Fibroblast of peridontal ligament (primary cell): ENCODE measurements at regions not wholly inside any gene's neighbourhood (a gene's known extent, or its start where the extent isn't known, plus 50 kb on each side); places are given as distances from the start of the nearest gene placed in this dataset.

Experiments used
- DNase-seq: peaks from one replicate; pipeline ENCODE4 v3.0.0-alpha.2; 2010; ENCODE audit errors: extremely low read depth

GRCh38 chr10:70939441-70940003, 51.2 kb upstream of the PCBD1 start:
- DNase-seq: no peak

- DNase-seq: no peak
Measured at GRCh38 chr10:70940834-70941568, 52.6 kb upstream of the PCBD1 start.

DNA sequence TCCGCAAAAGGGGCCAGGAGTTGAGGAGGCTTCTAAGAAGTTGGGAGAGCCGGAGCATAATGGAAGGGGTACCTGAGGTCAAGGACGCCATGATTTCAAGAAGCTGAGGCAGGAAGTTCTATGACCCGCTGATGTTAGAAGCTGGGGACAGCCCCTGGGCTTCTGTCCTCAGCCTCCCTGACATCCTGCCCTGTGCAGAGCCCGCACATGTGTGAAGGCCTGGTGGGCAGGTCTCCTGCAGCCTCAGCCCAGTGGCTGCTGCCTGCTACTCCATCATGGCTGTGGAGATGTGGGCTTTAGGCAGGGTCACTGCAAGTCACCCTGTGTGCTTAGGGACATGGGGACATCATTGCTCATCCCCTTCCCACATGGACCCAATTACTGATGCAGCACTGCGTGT, 53.8 kb upstream of the PCBD1 start:
- DNase-seq: no peak

- no peak for DNase-seq
Measured at GRCh38 chr10:70942725-70943124, 54.4 kb upstream of the PCBD1 start.

DNA sequence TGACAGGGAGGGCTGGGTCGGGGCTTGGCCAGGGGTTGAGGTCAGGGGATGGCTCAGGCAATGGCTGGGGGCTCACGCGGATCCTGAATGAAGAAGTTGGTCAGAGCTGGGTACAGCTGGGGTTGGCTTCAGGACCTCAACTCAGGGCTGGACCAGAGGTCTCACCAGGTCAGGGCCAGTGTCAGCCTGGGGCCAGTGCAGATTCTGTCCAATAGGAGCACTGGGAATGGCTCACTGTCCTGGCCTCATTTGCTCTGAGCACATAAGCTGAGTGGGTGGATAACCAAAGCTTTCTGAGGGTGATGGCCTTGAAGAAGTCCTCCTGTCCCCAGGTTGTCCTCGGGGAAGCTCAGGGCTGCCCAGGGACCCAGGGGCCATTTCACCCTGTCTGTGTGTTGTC, 54.9 kb upstream of the PCBD1 start:
- DNase-seq: no peak

DNA sequence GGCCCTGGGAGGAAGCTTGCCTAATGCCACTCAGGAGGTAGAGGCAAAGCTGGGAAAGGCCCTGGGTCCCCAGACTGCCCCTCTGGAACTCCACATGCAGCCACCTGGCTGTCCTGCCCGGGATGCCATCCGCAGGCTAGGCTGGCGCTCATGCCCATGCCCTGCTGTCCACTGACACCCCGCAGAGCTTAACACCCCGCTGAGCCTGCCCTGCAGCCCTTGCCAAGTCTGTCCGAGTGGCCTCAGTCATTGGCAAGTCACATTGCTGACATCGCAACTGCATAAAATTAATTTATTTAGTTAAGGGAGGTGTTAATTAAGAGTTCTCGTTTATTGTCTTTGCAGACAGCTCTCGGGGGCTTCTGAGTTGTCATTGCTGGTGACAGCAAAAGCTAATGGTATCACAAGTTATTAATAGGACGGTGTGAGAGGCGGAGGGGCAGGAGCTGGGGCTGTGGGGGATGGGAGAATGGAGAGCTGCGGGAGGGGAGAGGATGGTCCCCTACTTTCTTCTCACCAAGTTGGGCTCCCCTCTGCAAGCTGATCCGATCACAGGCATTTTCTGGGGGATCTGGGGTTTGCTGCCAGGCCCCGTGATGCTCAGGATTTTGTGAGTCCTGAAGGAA, 55.6 kb upstream of the PCBD1 start:
- DNase-seq: no peak

DNA sequence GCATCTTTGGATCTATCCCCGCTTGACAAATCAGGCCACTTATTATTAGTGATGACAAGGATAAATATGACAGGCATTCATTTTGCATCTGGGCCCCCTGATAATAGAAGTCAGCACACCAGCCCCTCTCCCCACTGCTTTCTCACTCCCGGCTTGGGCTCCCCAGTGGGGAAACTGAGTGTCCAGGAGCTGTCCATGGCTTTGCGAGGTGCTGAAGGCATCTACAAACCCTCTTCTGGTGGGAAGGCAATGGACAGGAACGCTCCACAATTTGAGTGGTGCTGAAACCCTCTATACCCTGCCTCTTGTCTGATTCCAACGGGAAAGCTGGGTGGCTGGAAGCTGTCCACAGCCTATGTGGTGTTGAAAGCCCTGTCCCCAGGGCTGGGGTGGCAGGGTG, 61.7 kb upstream of the PCBD1 start:
- DNase-seq: no peak

DNA sequence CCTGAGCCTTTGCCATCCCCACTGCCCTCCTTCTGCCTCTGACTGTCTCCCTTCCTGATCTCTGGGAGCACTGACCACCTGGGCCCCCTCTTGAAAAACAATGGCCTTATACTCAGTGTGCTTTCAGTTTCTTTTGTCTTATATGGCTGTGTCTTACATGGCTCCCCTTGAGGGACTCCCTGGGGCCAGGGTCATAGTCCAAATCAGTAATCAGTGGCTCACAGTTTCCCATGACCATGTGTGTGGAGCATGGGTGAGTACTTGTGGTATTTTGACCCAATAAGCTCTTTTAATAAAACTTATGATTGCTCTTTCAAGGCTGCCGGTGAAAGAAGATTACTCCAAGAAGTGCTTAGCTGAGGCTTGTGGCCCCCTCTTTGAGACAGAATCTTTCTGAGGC, 62.4 kb upstream of the PCBD1 start:
- DNase-seq: no peak

DNA sequence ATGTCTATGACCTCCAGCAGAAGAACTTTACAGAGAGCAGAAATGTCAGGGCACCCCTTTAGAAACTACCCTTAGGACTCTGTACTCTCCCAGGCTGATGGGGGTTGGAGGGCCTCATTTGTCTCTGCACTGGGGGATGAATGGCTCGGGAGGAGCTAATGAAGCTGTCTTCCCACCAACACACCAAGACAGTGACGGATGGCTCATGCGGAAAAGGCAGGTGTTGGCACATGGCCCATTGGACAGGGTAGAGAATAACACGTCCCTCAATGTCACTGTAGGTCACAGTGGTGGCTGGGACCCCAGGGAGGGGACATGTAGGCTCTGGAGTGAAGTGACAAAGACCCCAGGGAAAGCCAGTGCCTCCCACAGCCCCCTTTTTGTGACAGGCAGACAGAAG, 64.0 kb upstream of the PCBD1 start:
- DNase-seq: no peak

GRCh38 chr10:70952921-70953320, 64.6 kb upstream of the PCBD1 start:
- no peak for DNase-seq

DNA sequence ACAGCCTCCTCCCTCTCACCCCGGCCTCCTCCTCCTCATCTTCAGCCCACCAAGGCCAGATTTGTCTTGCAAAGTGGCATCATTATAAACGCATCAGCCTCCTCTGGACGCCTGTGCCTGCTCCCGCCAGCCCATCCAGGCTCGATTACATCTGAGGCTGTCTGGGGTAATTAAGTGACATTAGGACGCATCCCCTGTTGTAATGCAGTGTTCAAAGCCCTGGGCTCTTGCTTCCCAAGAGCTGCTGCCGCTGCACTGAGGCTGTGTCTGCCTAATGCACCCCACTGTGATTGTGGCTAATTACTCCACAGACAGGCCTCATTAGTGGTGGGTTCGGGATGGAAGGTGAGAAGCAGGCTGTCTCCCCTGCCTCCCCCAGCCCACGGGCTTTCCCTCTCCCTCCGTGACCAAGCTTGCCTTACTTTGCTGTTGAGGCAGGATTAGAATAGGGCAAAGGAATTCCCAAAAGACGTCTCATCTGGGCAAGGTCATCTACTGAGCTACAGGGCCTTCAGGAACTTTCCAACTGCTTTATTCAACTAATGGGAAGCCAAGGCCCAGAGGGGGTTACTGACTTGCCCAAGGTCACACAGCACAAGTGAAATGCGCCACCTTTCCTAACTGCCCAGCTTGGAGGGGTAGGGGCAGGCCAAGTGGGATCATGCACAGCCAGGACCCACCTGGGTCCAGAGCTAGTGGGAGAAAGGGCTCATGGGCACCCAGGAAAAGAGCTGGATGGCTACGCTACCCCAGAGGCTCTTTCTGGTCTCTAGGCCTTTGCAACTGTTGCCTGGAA, 66.2 kb upstream of the PCBD1 start:
- no peak for DNase-seq

DNA sequence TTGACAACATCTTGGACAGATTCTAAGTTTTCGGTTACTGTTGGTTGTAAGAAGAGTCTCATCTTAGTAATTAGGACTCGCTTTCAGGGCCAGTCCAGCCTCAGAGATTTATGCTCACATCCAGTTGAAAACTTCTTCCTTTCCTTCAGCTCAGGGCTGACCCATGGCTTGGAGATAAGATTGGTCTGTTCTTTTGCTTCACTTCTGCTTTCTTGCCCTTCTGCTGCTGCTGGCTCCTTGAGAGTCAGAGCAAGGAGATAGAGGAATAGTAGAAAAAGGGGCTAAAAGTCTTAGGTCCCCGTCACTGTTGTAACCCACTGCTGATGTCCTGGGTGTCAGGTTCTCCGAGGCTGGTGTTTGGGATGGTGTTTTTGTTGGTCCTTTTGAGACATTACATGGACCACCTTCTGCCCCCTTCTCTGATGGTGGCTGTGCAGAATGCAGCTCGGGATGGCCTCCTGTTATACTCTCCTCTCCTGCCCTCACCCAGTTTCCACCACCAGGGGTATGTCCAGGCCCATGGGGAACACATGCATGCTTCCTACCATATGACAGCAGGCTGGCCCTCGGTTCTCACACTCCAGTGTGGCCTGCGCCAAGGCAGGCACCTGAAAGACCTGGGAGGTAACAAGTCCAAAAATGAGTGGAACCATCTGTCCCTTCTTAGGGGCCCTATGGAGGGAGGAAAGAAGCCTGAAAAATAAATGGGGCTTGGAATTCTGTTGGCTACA, 67.8 kb upstream of the PCBD1 start:
- DNase-seq: no peak

GRCh38 chr10:70958396-70958795, 70.0 kb upstream of the PCBD1 start:
- no peak for DNase-seq

DNA sequence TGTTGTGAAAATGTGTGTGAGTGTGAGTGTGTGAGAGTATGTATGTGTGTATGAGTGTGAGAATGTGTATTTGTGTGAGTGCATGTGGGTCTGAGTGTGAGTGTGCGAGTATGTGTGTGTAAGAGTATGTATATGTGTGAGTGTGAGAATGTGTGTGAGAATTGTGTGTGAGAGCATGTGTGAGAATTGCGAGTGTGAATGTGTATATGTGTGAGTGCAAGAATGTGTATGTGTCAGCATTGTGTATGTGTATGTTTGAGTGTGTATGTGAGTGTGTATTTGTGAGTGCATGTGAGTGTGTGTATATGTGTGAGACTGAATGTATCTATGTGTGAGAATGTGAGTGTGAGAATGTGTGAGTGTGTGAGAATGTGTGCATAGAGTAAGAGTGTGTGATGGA, 72.0 kb upstream of the PCBD1 start:
- no peak for DNase-seq

- DNase-seq: no peak
Measured at GRCh38 chr10:70960783-70961570, 72.6 kb upstream of the PCBD1 start.

GRCh38 chr10:70962686-70963085, 74.3 kb upstream of the PCBD1 start:
- DNase-seq: no peak

DNA sequence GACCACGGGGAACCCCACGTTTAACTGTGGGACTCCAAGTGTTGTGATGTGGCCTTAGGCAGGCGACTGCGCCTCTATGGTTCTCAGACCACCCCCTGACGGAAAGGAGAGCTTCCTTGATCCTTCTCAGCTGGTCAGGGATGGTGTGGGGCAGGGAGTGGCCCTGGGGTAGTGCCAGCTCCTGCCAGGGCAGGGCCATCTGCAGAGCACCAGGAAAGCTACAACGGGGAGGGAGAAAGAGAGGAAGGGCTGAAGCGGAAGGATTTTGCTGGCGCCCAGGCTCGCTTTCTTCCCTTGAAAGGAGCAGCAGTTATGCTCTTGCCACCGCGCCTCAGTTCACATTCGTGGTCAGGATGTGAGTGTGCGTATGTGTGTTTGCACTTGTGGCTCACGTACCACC, 74.9 kb upstream of the PCBD1 start:
- DNase-seq: no peak

- DNase-seq: no peak
Measured at GRCh38 chr10:70964245-70964644, 75.9 kb upstream of the PCBD1 start.

DNA sequence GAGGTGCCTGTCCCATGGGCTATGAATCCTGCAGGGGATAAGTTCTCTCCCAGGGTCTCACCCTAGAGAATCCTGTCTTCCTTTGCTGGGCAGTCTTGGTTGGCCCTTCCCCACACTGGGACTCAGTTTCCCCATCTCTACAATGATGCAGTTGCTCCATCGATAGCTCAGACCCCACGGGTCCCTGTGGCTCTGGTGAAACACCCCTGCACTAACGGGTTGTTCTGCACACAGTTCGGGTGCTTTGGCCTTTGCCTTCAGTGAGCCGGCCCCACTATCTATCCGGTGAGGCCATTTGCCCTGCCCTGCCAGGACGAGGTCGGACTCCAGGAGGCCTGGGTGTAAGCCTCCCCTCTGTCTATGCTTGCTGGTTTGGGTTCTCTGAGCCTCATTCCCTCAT, 76.5 kb upstream of the PCBD1 start:
- no peak for DNase-seq

- no peak for DNase-seq
Measured at GRCh38 chr10:70965566-70965965, 77.2 kb upstream of the PCBD1 start.
